HL-60 (cell line): ENCODE measurements at regions not wholly inside any gene's neighbourhood (a gene's known extent, or its start where the extent isn't known, plus 50 kb on each side); places are given as distances from the start of the nearest gene placed in this dataset.

ENCODE experiments used
- DNase-seq, 2 experiments: peaks; one replicate each; pipeline ENCODE4 v3.0.0-alpha.2; 2010 to 2020; ENCODE audit warnings: low read depth in 1 of 2, low spot score in 1 of 2
- H3K27ac ChIP-seq: fragments of 250-450 bp; sonication (Bioruptor Pico); replicated peaks from 2 replicates; pipeline ENCODE4 v1.5.1; 2020; ENCODE audit warnings: mild to moderate bottlenecking, moderate library complexity
- H3K27me3 ChIP-seq: fragments of 250-450 bp; sonication (Bioruptor Pico); 2 replicates; pipeline ENCODE4 v1.5.1; 2021; ENCODE audit warnings: mild to moderate bottlenecking, moderate library complexity; ENCODE audit not compliant: insufficient read depth, poor library complexity, severe bottlenecking
- H3K4me3 ChIP-seq: replicated peaks from 2 replicates; pipeline ENCODE4 v1.5.1; 2011; ENCODE audit warnings: mild to moderate bottlenecking, control low read depth, low read length; ENCODE audit not compliant: insufficient read depth
- GABPA ChIP-seq: IDR thresholded peaks from 2 replicates; pipeline ENCODE4 v1.6.1; 2012; ENCODE audit warnings: low read depth
- POLR2AphosphoS5 ChIP-seq: IDR thresholded peaks from 2 replicates; pipeline ENCODE4 v1.6.1; 2012; ENCODE audit warnings: low read depth
- REST ChIP-seq: IDR thresholded peaks from 2 replicates; pipeline ENCODE4 v1.6.1; 2012; ENCODE audit warnings: low read depth; ENCODE audit not compliant: insufficient replicate concordance
- SPI1 ChIP-seq: IDR thresholded peaks from 2 replicates; pipeline ENCODE4 v1.6.1; 2012; ENCODE audit warnings: low read depth, mild to moderate bottlenecking, borderline replicate concordance
- TF ChIP-seq, protein P1 (sequence below): IDR thresholded peaks from one replicate; pipeline ENCODE4 v1.5.1; 2011; ENCODE audit warnings: low read length, control low read depth, inconsistent platforms; ENCODE audit not compliant: insufficient read depth

GRCh38 chr4:71212216-71212615 lies 126.6 kb upstream of the SLC4A4 start:
- H3K27me3 ChIP-seq, result no peaks in the 10 kb centered on the region
- DNase-seq, result no peak
- no peak for TF ChIP-seq REST
- no peak for TF ChIP-seq SPI1
- no peak for TF ChIP-seq GABPA
- TF ChIP-seq, protein P1, sequence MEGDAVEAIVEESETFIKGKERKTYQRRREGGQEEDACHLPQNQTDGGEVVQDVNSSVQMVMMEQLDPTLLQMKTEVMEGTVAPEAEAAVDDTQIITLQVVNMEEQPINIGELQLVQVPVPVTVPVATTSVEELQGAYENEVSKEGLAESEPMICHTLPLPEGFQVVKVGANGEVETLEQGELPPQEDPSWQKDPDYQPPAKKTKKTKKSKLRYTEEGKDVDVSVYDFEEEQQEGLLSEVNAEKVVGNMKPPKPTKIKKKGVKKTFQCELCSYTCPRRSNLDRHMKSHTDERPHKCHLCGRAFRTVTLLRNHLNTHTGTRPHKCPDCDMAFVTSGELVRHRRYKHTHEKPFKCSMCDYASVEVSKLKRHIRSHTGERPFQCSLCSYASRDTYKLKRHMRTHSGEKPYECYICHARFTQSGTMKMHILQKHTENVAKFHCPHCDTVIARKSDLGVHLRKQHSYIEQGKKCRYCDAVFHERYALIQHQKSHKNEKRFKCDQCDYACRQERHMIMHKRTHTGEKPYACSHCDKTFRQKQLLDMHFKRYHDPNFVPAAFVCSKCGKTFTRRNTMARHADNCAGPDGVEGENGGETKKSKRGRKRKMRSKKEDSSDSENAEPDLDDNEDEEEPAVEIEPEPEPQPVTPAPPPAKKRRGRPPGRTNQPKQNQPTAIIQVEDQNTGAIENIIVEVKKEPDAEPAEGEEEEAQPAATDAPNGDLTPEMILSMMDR, result no peak
- no peak overlapping the region for H3K27ac ChIP-seq
- no peak overlapping the region for H3K4me3 ChIP-seq

DNA sequence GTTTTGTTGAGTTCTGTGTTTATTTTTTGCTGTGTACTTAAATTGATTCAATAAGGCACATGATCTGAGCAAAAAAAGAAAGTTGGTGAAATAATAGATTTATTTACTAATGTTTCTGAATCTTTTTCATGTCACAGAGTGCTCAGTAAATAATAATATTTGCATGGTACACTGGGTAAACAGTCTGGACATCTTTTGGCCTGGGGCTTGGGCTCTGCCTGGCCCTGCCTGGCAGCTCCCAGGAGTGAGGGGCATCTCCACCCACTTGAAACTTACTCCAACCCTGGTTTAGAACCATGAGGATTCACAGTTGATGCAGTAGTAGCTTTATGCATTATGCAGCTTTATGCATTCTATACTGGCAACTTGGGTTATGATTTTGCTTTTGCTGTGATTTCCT lies 124.2 kb upstream of the SLC4A4 start:
- no peak for DNase-seq
- TF ChIP-seq POLR2AphosphoS5, result no peak
- TF ChIP-seq SPI1, result no peak
- TF ChIP-seq, protein P1, result no peak
- TF ChIP-seq GABPA, result no peak
- TF ChIP-seq REST, result no peak
- H3K27ac ChIP-seq, result no peak overlapping the region
- no peaks in the 10 kb centered on the region for H3K27me3 ChIP-seq
- no peak overlapping the region for H3K4me3 ChIP-seq

DNA sequence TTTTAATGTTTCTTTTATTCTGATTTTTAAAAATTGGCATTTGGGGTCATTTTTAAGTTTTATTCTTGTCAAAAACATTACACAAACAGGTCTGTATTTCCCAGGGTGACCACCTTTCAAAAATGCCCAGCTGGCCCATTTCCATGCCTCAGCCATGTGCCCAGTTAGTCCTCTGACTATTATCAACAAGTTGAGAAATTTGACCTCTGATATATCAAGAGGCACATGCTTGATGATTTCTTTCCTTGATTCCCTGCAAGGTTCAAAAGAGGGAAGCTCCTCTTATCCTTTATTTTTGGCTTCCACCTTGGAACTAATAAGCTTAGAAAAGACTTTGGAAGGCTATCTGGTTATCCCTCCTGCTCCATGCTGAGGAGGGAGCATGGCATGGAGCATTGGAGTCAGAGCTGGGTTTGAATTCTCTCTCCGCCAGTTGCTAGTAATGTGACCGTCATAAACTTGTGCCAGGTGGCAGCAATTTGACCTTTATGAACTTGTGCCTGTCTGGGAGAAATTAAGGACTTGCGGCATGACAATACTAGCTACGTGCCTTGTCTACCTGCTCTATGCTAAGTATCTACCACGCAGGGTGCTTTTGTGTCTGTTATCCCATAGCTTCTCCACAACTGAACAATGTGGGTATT lies 122.4 kb upstream of the SLC4A4 start:
- Histone ChIP-seq H3K27ac (no peak overlapping the region), H3K27me3 (no peaks in the 10 kb centered on the region), H3K4me3 (no peak overlapping the region)
- DNase-seq, result no peak
- no peak for TF ChIP-seq SPI1
- TF ChIP-seq POLR2AphosphoS5, result no peak
- TF ChIP-seq, protein P1, result no peak
- no peak for TF ChIP-seq REST
- TF ChIP-seq GABPA, result no peak
